ENCODE measurements at regions not wholly inside any gene's neighbourhood (a gene's known extent, or its start where the extent isn't known, plus 50 kb on each side); places are given as distances from the start of the nearest gene placed in this dataset.

GRCh38 chr3:73326396-73326795, 264.9 kb downstream of the EBLN2 start:
- TF ChIP-seq ATF3 (CRISPR knock-in tag; conservative IDR thresholded peaks at IDR 0.05) (no peak), CTCF (IDR thresholded peaks at IDR 0.05) (no peak), MYBL2 (CRISPR knock-in tag; IDR thresholded peaks at IDR 0.05) (no peak), PREB (CRISPR knock-in tag; IDR thresholded peaks at IDR 0.05; ENCODE audit: borderline replicate concordance) (no peak), ESRRA (CRISPR knock-in tag; IDR thresholded peaks at IDR 0.05; ENCODE audit: borderline replicate concordance) (no peak), ZNF232 (CRISPR knock-in tag; IDR thresholded peaks at IDR 0.05) (no peak), ZSCAN18 (CRISPR knock-in tag; IDR thresholded peaks at IDR 0.05) (no peak), USF2 (CRISPR knock-in tag; IDR thresholded peaks at IDR 0.05) (no peak), CREM (CRISPR knock-in tag; IDR thresholded peaks at IDR 0.05) (no peak), RELA (CRISPR knock-in tag; IDR thresholded peaks at IDR 0.05; ENCODE audit: borderline replicate concordance) (no peak)

All from WTC11 (cell line).